Transverse colon (tissue), 4 donors: ENCODE measurements at regions not wholly inside any gene's neighbourhood (a gene's known extent, or its start where the extent isn't known, plus 50 kb on each side); places are given as distances from the start of the nearest gene placed in this dataset.

Experiments used
- CTCF ChIP-seq, 5 experiments: fragments of 200-600 bp in 3 of 5; fragments of 450-650 bp in 2 of 5; sonication (generic) in 3 of 5; IDR thresholded peaks; 1 replicate in 2 of 5; 2 replicates in 3 of 5; pipeline ENCODE4 v1.5.1; 2016 to 2017; ENCODE audit warnings: antibody characterized with exemption in 5 of 5, inconsistent platforms in 3 of 5, mild to moderate bottlenecking in 2 of 5, moderate library complexity in 1 of 5
- POLR2A ChIP-seq: fragments of 450-650 bp; IDR thresholded peaks from one replicate; pipeline ENCODE4 v1.6.1; 2016; ENCODE audit warnings: antibody characterized with exemption, mild to moderate bottlenecking, moderate library complexity
- POLR2AphosphoS5 ChIP-seq, 3 donors: sonication (generic); formaldehyde crosslinking; IDR thresholded peaks; one replicate each; pipeline ENCODE4 v1.6.1; 2016; ENCODE audit warnings: antibody characterized with exemption in 3 of 3

GRCh38 chr7:126166645-126167044, 1086.1 kb downstream of the GRM8 start:
- no peak for TF ChIP-seq POLR2A
- TF ChIP-seq CTCF (IDR thresholded peaks at IDR 0.05): no peak
- TF ChIP-seq POLR2AphosphoS5 (IDR thresholded peaks at IDR 0.05): no peak
